ENCODE measurements at regions not wholly inside any gene's neighbourhood (a gene's known extent, or its start where the extent isn't known, plus 50 kb on each side); places are given as distances from the start of the nearest gene placed in this dataset.
"Not testable (repeated sequence)": the region's sequence is repeated elsewhere in the genome, so short reads cannot be mapped to it uniquely, and the experiment has no call there.

DNA sequence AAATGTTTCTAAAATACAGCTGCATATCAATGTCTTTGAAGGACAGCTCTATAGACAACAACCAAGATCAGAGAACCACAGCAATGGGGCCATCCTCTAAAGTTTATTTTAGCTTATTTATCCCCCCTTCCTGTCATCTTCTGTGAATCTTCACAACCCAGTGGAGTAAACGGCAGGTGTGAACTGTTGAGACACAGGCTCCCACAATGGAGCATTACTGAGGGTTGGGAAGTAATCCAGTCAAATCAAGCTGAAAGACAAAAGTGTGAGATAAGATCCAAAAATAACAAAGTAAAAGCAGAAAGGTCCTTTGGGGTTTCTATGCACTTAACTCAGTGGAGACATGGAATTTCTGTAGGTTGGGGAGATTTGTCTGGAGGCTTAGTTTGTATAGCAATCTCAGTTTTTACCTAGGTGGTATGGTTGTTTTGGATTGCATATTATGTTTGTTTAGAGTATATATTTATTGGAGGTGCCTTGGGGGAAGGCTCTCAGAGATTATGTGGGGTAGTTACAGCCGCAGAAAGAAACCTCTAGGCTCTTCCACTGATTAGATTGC, 286.9 kb upstream of the ADGRL2 start:
- DNase-seq: no peak

DNA sequence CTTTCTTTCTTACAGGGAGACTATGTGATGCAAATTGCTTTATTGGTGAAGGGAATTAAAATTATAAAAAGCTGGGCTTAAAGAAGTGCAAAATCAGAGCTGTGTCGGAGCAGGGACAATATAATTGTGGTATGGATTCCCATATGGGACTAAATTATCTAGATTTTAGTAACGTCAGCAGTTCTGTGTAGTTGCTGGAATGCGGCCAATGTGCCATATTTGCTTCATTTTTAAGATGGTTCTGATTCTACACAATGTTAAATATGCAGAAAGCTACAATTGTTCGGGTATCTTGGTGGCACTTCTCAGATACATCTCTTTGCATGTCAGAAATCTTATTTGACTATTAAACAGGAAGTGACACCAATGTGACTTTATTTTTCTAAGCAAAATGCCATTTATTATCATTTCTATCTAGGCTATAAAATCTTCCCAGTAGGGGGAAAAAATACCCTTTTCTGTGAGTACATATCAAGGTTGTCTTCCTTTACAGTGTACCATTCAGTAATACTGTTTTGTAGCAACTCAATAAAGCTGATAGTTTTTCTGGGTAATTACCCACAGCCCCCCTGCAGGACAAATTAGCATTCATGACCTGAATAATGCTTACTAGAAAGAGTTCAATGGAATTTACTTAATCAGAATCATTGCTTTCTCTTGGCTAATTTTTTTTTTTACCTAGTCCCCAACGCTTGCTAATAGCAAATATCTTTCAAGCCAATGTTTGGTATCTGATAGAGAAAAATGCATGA, 288.3 kb upstream of the ADGRL2 start:
- no peak for DNase-seq

DNA sequence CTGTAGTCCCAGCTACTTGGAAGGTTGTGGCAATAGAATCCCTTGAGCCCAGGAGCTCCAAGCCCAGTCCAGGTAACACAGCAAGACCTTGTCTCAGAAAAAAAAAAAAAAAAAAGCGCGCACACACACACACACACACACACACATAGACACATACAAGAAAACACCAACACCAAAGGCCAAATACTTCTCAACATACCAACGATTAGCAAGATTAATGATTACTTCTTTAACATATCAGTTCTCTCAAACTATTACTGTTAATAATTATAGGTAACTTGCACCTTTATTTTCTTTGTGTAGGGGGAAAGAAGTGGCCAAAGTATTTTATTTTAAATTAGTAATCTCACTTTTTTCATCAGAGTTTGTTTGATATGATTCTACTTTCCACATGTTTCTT, 289.5 kb upstream of the ADGRL2 start:
- DNase-seq: no peak

DNA sequence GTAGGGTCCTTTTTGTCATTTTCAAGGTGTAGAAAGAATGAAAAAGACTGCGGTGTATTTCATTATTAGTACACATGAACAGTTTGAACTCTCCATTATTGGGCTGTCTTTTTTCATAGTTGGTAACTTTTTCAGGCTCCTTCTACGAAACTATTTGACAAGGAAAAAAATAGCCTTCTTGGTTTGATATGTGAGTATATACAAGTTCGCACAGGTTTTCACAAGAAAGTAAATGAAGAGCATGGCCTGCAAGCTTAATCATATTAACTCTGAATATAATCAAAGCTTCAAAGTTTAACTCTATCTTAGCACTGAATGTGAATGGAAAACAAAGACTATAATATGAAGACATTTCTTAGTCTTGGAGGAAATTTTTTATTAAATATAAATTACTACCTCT, 290.0 kb upstream of the ADGRL2 start:
- no peak for DNase-seq

DNA sequence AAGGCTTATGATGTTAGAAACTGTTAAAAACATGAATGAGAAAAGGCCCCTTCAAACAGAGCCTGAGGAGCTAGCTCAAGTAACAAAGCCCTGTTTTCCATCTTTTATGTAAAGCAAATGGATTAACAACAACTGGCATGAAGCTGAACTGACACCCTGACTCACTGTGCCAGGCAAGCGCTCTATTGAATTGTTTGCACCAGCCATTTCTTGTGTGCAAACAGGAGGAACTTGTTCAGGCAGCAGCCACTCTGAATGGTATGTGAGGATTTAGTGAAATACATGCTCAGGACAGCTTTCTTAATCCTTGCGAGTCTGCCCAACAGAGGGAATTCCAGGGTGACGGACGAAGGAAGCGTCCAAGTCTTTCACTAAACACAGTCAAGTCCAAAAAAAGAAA, 291.1 kb upstream of the ADGRL2 start:
- no peak for DNase-seq

DNA sequence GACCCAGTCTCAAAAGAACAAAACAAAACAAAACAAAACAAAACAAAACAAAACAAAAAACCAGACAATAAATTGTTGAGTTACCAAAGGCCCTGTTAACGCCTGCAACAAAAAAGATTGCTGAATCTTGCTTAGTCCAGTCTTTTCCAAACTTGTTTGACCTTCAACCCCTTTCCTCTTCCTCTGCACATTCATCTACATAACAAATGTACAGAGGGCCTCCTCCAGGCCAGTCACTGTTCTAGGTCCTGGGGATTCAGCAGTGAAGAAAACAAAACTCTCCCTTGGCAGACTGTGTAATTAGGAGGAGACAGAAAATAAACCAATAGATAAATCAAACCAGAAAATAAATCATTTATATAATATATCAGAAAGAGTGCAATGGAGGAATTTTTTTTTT, 294.0 kb upstream of the ADGRL2 start:
- no peak for DNase-seq

DNA sequence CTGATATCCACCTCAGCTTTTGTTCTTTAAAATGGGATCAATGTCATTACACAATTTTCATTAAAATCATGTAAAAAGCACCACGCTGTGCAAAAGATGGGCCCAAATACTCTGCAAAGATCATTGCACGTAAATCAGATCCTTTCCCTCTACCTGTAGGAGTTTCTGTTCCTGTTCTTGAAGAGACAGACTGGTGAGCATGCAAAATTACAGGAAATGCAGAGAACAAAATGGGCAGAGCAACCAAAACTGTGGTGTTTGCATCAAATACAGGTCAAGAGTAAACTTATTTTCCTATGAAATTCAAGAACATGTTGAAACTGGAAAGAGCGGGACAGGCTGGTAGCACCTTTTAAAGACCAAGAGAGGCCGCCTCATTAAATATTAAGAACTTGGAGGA, 294.9 kb upstream of the ADGRL2 start:
- no peak for DNase-seq

DNA sequence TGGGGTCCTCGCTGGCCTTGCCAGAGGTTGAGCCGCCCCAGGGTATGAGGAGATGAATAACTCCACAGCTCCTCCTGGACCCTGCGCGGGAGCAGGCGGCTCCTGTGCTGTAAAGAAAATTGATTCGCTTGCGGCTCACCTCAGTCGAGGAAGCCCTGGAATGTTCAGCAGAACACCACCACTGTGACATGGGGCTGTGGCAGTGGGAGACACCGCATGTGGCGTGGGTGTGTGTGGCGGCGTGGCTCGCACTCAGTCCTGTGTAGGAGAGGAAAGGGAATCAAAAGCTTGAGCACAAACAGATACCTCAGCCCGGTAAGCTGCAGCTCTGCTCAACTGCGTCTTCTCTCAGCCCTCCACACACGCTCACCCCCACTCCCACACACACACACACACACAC, 295.9 kb upstream of the ADGRL2 start:
- not testable (repeated sequence) for DNase-seq

DNA sequence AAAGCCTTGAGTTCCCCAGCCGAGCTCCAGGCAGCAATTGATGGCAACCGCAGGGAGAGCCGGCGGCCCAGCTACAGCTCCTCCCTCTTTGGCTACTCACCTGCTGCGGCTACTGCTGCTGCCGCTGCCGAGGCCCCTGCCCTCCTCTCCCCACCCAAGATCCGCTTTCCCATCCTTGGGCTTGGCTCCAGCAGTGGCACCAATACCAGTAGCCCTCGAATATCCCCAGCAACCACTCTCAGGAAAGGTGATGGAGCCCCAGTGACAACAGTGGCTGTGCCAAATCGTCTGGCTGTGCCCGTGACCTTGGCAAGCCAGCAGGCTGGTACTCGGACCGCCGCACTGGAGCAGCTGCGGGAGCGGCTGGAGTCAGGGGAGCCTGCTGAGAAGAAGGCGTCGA, 298.0 kb upstream of the ADGRL2 start:
- DNase-seq: not testable (repeated sequence)

DNA sequence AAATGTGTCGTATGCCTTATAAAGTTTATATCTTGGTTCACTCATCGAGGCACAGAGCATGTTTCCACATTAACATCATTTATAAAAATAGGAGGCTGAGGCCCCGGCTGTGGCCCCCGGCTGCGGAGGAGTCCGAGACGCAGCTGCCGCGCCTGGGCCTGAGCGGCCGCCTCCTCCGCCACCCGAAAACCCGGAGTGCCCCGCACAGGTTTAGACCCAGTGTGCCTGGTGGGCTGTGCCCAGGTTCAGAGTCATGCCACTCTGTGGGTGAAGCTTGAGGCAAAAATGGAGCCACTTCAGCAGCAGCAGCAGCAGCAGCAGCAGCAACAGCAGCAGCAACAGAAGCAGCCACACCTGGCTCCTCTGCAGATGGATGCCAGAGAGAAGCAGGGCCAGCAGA, 299.2 kb upstream of the ADGRL2 start:
- not testable (repeated sequence) for DNase-seq

DNA sequence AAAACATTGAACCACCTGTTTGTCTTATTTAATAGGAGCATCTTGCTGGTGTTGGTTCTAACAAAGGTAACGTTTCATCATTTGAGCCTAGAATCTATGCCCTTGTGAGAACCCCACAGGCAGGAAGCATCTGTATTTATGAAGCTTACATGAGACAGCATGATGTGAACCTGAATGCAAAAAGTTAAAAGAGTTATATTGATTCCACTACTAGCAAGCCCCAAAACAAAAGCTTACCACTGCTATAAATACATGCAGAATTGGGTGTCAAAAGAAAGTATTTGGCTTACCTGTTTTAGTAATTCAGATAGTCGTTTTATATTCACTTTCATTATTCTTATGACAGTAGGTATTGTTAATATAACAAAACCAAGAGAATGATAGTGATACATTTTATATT, 301.2 kb upstream of the ADGRL2 start:
- DNase-seq: no peak

DNA sequence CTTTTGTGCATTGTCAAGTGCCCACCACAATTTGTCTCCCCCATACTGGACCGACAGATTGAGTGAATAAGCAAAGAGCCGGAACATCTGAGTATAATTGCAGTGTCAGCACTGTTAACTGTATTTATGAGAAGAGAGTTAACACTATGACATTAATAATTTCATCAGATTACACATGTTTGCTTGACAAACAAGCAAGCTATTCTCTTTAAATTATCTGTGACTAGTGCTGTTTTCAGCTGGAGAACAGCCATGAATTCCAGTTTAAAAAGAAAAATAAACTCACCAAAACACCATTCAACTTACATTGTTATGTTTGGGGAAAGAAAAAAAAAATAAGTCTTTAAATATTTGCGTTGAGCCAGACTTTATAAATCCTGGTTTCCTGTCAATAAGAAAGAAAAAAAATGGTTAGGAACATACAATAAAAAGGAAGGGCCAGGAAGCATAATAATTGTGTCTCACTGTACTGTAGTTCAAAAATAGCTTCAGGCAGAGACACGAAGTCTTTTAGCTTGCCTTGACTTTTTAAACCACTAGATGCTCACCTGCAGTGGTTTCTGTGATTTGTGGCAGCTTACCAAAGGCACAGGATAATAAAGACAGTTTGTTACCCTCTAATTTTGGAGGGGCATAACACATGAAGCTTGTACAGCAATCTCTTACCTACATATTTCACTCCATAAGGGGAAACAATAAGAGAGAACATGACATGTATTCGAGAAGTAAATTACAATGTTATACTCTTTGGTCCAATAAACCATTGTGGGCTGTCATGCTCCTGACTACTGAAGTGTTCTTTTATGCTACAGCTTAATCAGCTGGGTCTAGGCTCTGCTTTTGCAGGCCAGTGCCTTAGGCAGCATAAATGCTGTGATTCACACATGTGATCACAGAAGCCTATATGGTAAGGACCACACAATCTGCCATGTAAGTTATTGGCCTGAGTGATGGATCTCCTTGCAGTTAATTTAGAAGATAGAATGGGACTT, 302.0 kb upstream of the ADGRL2 start:
- DNase-seq: no peak

DNA sequence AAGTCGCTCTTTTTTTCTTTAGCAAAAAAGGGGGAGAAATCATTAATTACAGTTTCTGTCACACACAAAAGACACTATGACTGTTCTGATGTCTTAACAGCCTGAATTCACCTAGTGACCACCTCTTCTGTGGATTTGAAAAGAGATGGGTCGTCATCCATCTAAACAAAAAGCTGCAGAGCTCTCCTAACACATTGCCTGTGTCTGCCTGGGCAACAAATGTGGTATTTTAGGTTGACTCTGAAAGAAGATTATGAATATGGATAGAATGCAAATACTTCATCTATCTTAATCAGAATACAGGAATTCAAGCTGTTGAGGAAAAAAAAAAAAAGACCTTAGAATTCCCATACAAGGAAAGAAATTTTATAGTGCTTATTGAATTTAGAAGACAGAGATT, 304.4 kb upstream of the ADGRL2 start:
- no peak for DNase-seq

DNA sequence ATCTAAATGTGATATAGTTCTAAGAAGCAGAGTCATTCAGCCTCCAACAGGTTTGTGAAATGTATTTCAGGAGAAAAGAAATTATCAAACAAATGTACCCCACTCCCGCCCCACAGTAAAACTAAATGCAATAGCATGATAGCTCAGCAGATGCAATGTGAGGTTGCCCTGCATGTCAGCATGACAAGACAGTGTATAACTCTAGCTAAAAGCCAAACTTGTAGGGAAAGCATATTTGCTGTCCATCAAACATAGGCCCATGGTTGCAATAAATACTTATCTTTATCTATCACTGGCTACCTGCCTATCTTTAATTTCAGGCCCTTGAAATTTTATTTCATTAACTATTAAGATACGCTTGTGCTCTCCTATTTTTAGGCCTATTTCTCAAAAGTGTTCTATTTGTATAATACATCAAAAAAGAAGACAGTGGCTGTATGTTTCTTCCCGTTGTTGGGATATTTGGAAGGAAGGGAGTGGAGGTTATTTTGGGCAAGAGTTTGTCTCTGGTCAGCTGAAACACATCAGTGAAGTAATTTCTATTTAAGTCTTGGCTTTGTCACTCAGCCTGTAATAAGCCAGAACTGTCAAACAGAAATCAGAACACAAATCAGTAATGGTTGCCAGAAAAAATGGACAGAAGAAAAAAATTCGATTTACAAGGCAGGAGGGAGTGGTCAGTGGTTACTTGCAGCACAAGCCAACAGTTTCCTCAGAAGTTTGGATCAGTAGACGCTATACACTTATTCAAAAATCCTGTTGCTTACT, 307.4 kb upstream of the ADGRL2 start:
- no peak for DNase-seq

DNA sequence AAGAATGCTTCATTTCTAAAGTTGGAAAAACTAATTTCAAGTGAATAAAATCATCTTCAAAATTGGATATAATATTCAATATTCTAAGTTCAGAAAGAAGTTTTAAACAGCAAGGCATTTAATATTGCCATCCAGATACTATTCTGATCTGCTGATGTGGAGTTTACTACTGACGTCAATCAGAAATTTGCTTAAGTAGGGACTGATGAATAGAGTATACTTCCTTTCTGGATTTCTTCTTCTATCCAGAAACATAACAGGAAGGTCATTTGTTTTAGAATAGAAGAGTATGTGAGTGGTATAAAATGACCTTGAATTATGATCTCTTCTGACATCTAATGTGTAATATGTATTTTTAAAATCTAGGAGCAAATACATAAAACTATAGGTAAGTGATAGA, 308.1 kb upstream of the ADGRL2 start:
- DNase-seq: no peak

DNA sequence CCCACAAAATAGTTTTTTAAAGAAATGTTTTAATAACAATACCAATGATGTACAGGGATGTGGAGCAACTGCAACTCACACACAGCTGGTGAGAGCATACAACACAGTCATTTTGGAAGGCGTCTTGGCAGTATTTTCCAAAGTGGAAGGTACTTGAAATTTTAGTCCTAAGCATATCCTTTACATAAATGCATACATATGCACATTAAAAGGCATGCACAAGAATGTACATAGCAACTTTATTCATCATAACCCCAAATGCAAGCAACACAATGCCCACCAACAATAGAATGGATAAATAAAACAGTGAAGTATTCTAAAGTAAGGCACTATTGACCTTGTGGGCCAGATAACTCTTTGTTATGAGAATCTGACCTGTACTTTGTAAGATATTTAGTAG, 310.1 kb upstream of the ADGRL2 start:
- no peak for DNase-seq

DNA sequence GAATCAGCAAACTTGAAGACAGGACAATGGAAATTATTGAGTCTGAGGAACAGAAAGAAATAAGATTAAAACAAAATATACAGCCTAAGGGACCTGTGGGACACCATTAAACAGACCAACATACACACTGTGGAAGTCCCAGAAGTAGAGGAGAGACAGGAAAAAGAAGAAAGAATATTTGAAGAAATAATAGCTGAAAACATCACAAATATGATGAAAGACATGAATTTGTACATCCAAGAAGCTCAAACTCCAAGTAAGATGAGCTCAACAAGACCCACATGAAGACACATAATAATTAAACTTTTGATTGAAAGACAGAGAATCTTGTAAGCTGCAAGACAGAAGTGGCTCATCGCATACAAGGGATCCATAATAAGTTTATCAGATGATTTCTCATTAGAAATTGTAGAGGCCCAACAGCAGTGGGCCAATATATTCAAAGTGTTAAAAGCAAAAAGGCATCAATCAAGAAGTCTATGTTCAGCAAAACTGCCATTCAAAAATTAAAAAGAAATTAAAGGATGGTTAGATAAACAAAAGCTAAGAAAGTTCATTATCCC, 311.3 kb upstream of the ADGRL2 start:
- DNase-seq: no peak

DNA sequence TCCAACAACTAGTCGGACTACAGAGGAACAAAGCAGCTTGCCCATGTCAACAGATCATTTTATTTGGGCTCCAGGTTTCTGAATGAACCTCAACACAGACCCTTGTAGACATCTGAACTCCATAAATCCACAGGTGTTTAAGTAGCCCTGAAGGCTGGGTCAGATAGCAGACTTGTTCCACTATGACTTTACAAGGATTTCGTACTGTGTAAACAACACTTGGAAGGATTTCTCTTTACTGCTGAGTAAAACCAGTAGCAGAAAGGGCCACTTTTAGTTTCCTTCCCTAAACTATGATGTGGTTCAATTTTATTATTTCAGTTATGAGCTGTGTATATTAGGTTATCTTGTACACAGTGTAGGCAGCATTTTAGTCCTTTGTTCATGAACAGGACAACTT, 316.4 kb upstream of the ADGRL2 start:
- DNase-seq: no peak

DNA sequence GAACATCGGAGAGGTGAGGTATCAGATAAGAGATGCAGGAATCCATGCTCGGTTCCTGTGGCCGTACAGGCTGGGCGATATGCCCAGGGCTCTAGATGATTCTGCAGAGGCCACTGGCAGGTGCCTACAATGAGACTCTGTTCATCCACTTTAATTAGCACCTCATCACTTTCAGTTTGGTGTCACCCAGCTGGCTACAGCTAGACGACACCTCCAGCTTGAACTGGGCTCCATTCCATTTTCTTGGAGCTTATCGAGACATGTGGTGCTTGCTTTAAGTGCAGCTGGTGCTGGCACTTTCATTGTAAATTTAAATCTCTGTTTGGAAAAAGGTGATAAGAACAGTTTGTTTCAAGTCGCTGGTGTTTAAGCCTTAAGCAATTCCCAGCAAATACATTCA, 322.5 kb upstream of the ADGRL2 start:
- DNase-seq: no peak

DNA sequence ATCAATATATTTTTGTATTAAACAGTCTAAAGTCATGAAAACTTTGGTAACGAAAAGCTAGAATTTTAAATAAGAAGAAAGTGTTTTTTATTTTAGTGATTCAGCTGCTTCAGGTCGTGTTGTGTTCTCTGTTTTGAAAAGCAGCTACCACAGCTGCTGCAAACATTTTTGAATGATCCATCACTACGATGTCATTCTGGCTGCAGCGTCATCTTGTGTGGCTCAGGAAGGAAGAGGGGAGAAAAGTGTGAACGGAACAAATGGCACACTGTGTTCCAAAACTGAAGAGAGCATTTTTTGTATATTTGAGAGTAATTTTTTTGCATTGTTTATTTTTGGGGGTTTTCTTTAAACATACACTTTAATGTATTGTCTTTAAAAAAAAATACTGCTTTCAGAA, 323.0 kb upstream of the ADGRL2 start:
- no peak for DNase-seq

DNA sequence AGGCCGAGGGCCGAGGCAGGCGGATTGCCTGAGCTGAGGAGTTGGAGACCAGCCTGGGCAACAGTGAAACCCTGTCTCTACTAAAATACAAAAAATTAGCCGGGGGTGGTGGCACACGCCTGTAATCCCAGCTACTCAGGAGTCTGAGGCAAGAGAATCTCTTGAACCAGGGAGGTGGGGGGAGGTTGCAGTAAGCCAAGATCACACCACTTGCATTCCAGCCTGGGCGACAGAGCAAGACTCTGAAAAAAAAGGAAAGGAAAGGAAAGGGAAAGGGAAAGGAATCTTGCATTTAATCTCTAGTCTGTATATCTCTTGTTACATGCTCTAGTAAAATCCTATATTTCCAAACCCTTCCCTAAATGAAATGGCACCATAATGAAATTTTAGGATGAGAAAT, 328.3 kb upstream of the ADGRL2 start:
- no peak for DNase-seq

DNA sequence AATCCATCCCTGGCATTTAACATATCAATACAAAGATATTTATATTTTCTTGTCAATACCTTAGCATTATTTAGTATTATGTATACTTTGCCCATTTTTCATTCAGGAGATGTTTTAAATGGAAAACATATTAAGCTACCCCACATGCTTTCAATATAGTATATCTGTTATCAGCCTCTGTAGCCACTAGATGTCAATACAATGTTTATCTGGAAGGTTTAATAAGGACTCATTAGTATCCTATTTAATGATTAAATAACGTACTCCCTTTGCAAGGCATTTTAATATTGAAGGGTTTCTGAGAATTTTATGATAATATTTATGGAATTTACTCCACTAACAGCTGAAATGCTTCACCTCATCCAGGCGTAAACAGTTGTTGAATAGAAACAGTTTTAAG, 329.5 kb upstream of the ADGRL2 start:
- DNase-seq: no peak

DNA sequence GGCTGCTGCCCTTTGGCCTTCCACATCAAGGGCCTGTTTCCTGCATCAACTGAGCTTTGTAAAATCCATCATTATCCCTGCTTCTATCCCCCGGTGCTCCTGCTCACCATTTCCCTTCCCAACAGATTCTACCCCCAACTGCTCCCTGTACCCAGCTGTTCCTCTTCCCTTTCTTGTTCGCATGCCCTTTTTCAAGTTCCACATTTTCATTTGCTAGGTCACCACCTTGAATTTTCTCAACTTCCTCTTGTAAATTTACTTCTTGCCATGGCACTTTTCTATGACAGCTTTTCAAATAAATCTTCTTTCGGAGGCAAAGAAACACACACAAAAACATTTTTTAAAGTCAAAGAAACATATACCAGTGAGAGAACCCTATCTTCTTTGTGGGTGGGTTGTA, 330.5 kb upstream of the ADGRL2 start:
- no peak for DNase-seq
